ENCODE measurements at regions not wholly inside any gene's neighbourhood (a gene's known extent, or its start where the extent isn't known, plus 50 kb on each side); places are given as distances from the start of the nearest gene placed in this dataset.
"Not testable (repeated sequence)": the region's sequence is repeated elsewhere in the genome, so short reads cannot be mapped to it uniquely, and the experiment has no call there.

DNA sequence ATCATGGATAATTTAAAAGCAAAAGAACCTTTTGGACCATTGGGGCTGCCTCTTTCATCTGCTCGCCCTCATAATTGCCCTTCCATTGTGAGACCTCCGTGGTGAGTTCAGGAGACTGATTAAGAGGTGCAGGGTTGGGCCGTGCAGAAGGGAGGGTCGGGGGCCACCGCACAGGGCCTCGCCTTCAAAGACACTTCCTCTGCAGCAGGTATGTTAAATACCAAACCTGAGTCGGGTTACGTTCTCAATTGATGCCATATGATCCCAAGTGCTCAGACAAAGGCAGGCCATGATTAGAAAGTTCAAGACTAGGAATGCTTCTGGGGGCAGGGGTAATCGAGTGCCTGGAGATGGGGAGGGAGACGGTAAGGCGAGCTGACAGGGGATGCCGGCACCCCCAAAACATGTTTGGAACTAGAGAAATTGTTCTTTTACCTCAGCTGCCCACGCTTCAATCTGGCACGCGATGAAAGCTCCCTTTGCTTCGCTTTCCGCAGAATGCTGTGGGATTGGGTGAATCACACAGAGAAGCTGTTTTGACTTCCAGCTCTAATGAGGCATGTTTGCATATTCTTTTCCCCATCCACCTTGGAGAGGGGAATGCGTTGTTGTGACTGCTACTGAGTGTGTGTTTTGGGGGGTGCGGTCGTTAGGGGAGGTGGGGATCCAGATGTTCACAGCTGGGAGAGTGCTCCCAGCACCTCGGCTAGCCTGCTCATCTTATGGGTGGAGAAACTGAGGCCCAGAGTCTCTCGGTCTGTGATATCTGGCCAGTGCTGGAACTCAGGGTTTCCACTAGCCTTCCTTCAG is 309.1 kb downstream of the MYCN start:
- no peak for DNase-seq

DNA sequence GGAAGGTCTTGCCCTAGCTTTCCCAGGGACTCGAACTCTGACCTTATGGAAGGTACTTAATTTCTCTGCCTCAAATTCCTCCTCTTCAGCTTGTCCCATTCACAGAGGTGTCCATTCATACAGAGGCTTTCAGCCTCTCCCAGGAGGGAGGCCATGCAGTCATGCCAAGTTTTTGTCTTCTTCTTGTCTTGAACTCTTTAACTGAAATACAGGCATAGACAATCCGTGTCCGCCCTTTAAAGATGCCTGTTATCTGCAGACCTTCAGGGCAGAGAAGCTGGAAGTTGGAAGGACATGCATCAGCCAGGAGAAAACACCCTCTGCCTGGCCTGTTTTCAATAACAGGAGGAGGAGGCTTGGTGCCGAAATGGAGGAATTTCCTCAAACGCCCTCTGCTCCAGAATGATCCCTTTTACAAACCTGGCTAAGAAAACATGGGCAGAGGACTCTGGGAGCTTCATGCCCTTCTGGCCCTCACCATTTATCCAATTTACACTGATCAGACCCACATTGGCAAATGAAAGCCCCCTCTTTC is 308.3 kb downstream of the MYCN start:
- DNase-seq = no peak

DNA sequence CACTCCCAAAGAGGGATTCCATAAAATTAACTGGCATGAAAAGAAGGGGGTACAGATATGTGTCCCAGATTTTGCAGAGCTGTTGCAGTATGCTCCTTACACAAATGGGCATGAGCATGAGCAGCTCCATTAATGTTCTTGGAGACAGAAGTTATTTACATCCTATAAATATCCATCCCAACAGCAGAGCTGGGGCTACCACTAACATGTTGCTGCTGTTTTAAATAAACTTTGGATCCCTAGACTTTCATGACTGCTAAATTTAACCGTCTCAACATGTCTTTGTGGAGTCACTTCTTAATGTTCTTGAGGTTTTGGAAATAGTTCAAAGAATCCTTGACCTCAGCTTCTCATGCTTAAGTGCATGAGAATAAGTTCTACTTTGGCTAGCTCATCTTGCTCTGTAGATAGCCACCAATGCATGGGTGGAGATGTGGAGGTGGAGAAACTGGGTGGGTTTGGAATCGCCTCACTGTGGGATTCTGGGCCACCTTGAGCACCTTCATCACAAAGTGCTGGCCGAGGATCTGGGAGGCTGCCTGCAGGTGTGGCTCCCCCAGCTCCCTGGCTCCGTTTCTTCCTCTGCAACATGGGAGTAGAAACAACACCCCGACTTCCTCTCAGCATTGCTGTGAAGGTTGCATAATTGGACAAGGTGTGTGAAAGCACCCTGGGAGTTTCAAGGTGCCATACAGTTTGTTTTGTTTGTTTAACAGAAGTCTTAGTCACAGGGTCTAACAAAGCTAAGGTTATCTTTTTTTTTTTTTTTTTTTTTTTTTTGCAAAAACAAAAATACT is 307.2 kb downstream of the MYCN start:
- no peak for DNase-seq

DNA sequence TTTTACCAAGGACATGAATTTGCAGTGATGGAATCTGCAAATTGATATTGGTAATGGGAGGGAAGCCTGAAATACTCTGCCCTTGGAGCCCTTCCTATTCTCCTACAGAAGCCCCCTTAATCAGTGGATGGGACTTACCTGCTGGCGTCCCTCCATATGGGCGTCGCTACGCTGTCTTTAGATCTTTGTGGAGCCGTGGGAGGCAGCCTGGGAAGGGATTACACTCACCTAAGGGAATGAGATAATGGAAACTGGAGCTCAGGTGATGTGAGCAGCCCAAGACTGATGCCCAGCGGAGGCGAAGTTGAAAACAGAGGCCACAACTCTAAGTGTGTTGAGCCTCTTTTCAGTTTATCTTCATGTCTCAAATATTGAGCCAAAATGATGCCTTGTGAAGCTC is 306.6 kb downstream of the MYCN start:
- DNase-seq = no peak

DNA sequence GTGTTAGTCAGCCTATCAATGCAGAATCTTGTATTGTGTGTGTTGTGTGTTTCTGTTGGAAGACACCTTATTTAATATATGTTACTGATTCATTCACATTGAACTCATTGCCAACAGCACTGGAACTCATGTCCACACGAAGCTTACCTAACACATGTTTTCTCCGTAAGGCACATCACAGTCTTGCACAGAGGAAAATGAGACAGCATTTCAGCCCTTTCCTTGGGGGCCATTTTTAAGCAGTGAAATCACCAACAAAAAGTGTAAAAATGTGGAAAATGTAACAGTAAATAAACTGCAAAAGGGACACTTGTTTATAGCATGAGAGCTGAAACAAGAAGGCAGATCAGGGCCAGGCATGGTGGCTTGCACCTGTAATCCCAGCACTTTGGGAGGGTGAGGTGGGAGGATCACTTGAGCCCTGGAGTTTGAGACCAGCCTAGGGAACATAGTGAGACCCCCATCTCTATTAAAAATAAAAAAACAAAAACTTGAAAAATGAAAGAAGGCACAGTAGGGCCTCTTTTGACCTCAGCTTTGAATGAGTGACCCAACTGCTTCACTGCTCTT is 306.0 kb downstream of the MYCN start:
- DNase-seq = no peak

DNA sequence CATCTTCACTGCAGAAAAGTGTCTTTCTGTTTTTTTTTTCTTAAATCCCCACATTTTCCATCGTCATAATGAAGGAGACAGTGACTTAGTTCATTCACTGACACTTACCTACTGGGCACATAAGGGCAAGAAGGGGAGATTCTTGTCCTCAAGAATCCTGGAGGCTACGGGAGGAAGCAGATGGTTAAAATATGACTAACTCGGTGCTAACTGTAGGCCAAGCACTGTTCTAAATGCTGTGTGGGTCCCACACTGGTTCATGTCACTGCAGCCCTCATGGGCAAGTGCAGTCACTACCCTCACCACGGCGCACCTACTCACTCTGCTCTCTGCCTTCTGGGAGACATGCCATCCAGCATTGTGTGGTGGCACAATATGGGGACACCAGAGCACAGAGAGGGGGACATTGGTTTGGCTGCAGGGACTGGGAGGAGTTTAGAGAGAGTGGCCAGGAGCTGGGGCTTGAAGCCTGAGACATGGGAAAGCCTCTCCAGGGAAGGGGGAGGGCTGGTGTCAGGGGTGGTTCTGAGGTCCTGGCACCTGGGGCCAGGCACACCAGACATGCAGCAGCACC is 305.2 kb downstream of the MYCN start:
- no peak for DNase-seq

- DNase-seq = no peak
Measured at GRCh38 chr2:16244966-16245320, 304.6 kb downstream of the MYCN start.

DNA sequence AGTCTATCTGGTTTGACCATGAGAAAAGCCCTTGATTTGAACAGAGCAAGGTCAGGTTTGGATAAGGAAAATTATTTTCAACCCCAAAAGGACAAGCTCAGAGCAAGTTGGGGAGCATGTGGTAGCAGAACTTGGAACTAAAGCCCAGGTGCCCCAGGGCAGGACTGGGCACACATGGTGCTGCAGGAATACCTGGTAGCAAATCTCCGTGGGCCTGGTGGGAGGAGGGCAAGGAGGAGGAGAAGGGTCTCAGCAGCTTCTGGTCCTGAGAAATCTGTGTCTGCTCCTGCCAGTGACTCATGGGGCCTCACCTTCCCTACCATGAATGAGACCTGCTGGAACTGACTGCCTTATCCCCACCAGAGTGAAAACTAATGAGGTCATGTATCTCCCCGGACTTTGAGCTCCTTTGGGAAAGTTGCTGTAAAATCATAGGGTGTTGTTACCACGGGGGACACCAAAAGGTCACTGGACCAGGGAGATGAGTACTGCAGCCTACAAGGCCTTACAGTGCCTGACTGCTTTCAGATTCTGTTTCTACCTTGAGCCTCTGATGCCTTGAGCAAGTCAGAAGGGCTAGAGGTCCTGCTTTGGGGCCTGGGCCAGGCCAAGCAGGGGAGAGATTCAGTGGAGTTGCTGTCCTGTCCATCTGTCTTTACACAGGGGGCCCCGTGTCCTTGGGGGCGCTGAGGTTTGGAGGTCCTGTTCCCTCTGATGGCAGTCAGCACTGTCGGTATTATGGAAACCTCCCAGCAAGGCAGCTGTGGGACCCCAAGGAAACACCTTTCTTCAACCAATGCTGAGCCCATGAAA is 304.0 kb downstream of the MYCN start:
- DNase-seq = no peak

DNA sequence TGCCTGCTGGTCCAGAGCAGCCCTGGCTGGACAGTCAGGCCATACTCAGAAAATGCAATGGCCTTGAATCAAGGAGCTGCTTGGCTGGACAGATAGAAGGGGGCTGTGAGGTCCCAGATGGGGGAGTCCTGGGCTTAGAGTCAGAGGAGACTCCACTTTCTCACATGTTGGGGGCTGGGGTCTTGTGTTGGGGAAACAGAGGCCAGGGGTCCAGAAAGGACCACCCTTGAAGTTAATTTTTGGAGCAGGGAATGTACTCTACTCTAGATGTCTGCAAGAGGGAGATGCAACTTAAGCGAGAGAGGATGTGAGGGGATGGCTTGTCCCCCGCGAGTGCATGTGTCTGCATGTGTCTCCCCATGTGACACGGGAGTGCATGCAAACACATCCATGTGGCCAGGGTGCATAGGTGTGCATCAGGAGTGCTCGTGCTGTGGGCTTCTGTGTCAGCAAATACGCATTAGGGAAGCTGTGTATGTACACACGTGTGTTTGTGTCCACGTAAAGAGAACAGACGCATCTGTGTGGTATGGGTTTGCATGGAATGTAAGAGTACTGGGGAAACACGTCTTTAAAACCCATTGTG is 303.2 kb downstream of the MYCN start:
- DNase-seq = no peak

DNA sequence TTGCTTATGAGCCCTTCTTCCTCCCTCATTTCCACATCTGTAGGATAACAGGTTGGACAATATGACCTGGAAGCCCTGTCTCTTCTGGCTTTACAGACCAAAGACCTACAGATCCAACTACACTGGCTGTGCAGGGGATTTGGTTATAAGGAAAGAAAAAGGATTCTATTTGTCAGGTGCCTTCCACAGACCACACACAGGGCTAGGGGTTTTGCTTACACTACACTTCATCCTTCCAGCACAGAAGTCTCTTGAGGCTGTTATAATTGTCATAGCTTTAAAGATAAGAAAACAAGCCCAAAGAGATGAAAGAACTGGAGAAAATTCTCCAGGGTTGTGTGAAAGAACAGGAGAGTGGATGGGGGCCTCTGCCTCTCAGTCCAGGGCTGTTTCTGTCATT is 302.6 kb downstream of the MYCN start:
- no peak for DNase-seq

GRCh38 chr2:16241166-16242160 is 301.1 kb downstream of the MYCN start:
- DNase-seq = no peak

DNA sequence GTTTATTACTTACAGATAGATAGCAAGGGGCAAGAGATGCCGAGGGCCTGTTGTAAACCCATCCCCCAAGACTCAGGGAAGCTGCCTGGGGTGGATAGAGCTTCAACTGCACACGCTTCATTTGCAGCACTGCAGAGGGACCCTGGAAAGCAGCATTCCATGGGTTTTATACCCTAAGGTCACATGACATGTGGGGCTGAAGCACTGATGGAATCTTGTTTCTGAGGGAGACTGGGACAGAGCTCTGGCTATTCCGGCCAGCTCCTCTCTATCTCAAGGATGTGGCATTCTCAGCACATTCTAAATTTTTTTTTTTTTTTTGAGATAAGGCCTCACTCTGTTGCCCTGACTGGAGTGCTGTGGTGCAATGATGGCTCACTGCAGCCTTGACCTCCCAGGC is 300.1 kb downstream of the MYCN start:
- no peak for DNase-seq

- DNase-seq = no peak
Measured at GRCh38 chr2:16239296-16239850, 299.0 kb downstream of the MYCN start.

- no peak for DNase-seq
Measured at GRCh38 chr2:16238786-16239185, 298.4 kb downstream of the MYCN start.

DNA sequence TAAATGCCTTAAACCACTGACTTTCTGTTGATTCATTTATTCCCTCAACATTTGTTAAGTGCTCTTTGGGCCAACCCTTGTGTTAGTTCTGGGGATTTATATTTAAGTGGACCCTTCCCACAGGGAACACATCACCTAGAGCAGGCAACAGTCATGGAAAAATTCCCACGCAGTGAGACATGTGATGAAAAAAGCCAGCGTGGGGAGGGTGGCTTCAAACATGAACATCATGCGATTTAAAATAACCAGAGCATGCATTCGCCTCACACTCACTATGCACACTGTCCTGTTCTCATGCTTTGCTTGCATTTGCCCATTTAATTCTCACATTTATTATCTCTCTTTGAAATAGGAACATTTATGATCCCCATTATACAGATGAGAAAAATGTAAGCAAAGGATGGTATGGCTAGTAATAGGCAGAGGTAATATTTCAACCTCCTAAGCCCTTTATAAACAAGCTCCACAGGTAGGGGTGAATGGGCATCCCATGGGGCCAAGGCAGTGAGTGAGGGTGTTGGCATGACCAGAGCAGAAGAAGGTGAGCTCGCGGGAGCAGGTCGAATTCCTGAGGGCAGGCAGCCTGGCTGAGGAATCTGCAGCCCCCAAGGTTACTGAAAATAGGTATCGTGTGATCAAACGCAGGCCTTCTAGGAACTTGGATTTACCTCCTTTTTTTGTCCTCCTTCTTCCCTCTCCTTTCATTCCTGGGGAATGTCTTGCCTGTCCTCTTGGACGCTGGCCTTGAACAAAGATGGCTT is 297.8 kb downstream of the MYCN start:
- no peak for DNase-seq

DNA sequence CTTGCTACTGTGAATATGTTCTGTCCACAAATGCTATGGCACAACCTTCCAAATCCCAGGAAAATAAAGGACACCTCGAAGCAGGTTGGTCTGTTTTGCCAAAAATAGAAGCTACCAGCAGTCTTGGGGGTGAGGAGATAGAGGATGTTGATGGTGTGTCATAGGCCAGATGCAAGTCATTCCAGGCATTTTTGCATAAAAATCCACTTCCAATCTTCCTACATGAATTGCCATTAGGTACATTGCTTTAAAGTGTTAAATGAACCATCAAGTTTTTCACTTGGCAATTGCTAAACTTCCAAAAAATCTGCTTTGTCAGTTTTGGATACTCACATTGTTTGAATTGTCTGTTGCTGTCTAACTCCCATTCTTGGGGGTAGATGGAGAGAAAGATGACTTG is 295.4 kb downstream of the MYCN start:
- no peak for DNase-seq

GRCh38 chr2:16235291-16235690 is 294.9 kb downstream of the MYCN start:
- DNase-seq = not testable (repeated sequence)

DNA sequence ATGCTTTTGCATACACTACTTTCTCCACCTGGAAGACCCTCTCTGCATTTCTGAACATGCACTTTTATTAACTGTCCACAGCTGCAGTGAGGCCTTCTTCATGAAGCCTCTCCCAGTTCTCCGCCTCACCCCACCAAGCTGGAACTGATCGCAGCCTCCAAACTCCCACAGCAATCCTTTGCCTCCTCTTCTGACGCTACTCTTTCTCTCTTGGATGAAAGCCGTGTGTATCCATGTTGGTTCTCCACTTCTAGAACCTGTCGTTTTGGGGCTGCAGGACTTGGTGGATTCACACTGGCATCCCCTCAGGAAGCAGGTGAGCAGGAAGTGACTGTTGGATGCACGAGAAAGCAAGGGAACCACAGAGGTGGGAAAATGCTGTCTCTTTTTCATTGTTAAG is 288.6 kb downstream of the MYCN start:
- DNase-seq = no peak

DNA sequence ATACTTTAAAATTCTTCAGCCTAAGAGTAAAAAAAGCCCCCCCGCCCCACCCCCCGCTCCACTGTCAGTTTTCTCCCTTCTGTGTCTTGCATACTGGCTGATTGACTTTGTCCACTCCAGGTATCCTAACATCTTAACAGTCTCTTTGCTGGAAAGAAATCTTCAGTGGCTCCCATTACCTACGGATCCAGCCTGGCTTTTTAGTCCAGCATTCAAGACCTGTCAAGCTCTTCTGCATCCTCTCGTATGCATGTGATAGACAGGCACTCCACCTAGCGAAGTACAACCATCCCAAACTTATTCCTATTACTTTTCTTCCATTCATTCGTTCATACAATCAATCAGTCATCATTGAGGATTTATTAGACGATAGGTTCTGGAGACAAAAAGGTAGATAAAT is 288.1 kb downstream of the MYCN start:
- no peak for DNase-seq
